Esophagus mucosa (tissue), 1 donor: ENCODE measurements at regions not wholly inside any gene's neighbourhood (a gene's known extent, or its start where the extent isn't known, plus 50 kb on each side); places are given as distances from the start of the nearest gene placed in this dataset.

Experiments
- ATAC-seq: fragments of 200-7000 bp; cut with Tn5 transposase; one replicate; pipeline ENCODE4 v1.9.1; 2020
- donor health status: DM: yes; HTN: yes; CAD: no.

GRCh38 chr14:83485591-83485990 lies 1951.9 kb upstream of the SEL1L start:
- ATAC-seq: no peak

DNA sequence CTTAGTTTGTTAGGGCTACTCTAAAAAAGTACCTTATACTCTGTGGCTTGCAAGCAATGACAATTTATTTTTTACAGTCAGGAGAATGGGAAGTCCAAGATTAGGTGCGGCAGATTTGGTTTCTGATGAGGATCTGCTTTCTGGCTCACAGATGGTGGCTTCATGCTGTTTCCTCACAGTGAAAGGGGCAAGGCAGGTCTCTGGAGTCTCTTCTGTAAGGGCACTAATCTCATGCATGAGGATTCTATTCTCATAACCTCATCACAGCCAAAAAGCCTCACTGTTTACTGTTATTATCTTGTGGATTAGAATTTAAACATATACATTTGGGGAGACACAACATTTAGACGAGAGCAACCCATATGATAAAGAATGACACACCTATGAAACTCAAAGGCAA lies 1957.4 kb upstream of the SEL1L start:
- ATAC-seq: no peak

- no peak for ATAC-seq
These were observed 1987.2 kb upstream of the SEL1L start for GRCh38 chr14:83520837-83521236.

DNA sequence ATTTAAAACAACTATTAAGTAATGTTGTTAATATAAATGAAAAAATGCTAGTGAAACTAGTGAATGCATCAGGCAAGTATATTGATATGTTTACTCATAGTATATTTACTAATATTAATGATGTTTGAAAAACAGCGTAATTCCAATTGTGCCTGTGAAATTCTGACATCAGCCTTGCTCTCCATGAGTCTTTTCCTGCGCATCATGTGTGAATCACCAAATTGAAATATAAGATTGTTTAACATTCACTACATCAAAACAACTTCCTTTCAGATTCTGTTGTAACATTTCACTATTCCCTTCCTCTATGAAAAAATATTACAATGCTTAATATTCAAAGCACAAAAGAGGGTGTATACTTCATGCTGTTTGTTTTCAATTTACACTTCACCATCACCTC lies 1995.9 kb upstream of the SEL1L start:
- no peak for ATAC-seq

DNA sequence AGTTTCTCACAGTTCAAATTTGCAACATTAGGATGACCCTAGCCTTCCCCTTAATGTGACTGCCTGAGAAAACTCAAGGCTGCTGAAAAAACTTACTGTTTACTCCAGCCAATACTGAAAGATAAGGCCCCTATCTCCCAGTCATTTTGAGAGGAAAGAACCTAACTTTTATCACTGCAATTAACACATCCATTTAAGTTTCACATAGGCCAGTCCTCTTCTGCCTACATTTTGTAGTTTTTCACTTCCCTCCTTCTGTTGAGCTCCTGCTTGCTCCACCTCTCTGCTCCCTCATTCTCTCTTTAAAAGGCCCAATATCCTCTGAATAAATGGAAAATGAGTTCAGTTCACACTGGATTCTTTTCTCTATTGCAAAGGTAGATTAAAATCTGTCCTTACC lies 1996.2 kb upstream of the FLRT2 start:
- ATAC-seq: no peak

- ATAC-seq: no peak
These were observed 1994.9 kb upstream of the FLRT2 start for GRCh38 chr14:83534995-83535394.

DNA sequence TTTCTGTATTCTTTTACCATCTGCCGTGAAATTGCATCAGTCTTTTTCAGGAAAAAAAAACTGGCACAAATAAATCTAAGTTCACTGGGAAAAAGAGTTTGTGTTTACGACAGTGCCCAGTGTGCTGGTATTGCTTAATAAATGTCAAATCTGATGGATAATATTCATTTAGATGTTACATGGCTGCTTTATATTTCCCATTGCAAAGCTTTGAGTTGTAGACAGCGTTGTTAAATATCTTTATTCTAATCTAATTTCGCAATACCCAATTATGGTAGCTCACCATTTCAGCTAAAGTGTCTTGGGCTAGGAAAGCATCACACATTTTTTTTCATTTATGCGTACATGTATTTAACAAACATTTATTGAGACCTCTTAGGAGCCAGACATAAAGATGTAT lies 1994.5 kb upstream of the FLRT2 start:
- ATAC-seq: no peak

DNA sequence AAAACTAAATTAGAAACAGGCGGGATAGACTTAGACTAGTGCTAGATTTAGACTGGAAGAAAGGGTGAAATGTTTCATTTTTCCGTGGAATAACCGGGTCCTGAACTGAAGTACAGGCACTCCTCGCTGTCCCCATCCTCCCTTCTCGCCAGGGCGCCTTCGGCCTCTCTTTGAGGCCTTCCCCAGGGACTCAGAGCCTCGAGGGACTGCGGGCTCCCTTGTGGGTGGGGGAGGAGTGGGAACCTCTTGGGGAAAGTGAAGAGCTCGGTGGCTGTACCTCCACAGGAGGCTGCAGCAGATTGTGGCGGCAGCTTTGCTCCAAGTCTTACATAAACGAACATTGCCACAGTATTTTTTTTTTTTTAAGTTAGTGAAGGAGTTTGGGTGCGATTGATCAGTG lies 1988.8 kb upstream of the FLRT2 start:
- ATAC-seq: no peak

DNA sequence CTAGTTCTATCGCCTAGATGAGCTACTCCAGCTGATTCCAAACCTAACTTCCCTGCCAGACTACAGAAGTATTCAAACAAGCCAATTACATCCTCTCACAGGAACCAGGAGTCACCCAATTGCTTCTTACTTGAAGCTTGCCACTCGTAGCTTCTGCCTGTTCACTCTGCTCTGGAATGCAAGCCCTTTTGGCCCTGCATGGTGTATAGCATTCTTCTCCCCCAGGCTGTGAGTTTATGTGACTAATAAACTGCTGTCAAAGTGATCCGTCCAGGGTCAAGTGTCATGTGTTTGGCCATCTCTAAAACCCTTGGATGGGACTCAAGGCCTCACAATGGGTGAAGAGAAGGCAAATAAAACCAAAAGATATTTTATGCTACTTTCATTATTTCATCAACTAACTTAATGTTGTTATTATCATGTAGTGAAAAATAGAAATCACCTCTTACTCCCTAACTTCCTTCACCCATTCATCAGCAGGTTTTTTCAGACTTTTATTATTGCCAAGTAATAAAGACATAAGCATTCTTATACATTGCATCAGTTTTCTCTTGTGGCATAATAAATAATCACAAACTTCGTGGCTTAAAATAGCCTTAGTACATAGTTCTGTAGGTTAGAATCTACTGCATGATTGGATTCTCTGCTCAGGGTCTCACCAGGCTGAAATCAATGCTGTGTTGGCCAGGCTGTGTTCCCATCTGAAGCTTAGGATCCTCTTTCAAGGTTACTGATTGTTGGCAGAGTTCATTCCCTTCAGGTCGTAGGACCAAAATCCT lies 1981.7 kb upstream of the FLRT2 start:
- ATAC-seq: no peak

DNA sequence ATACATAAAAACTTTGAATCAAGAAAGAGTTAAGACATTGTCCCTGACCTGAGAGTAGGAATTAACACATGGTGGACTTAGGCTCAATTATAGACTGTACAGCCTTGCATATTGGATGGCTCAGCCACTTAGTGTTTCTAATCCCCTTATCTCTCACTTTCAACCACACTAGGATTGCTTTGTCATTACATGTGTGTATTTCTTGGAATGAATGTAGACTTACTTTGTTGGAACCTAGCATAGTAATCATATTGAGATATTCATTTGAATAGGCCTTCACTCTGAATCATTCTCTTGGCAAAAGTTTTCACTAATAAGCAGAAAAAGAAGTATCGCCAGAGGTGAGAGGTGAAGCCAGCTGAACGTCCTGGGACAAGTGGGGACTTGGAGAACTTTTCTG lies 1973.9 kb upstream of the FLRT2 start:
- no peak for ATAC-seq

GRCh38 chr14:83556746-83557453 lies 1973.0 kb upstream of the FLRT2 start:
- no peak for ATAC-seq

DNA sequence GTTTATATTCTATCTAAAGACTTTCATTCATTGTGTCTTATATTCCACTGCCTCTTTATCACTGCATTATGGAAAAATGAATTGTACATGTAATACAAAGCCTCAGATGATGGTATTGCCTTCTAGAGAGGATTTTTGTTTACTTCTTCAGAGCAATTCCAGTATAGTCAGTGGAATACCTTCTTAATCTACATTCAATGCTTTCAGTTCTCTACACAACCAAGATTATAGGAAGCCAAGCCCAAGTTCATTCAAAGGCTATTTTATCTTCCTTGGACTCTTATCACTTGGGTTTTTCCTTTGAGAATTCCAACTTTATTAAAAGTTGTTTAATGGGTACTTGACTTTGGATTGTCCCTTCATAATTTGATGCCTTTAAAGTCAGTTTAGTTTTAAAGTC lies 1971.0 kb upstream of the FLRT2 start:
- ATAC-seq: no peak

- ATAC-seq: no peak
These were observed 1970.2 kb upstream of the FLRT2 start for GRCh38 chr14:83559721-83560120.

DNA sequence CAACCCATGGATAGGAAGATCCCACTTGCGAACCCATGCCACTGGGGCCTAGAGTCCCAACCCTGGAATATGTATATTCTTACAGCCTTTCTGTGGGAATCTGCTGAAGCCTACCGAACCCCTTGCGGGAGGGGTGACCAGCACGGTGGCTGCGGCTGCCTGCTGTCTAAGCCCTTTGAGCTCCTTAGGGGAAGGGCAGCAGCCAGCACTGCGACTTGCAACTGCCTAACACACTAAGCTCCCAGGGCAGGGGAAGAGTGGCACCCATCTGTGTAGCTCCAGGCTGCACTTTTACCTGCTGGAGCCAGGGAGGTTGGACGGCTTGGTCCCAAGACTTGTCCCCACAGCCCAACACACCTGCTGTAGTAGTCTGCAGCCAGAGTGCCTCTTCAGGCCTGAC lies 1968.7 kb upstream of the FLRT2 start:
- no peak for ATAC-seq

- ATAC-seq: no peak
These were observed 1963.4 kb upstream of the FLRT2 start for GRCh38 chr14:83566567-83566966.

- no peak for ATAC-seq
These were observed 1961.8 kb upstream of the FLRT2 start for GRCh38 chr14:83568141-83568540.

DNA sequence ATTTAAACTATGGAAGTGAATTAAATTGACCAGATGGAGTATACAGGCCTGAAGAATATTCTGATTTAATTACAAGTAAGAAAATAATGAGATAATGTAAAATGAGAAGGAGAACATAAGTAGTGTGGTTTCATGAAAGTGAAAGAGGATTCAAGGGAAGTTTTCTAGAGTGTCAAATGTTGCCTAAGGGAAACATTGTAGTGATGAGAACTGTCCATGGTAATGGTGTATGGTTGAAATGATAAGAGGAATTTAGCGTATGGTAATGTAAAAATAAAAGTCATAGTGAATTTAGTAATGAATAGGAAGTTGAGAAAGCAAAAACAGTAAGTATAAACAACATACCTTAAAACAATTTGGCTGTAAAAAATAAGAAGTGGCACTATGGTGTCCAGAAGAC lies 1954.6 kb upstream of the FLRT2 start:
- ATAC-seq: no peak

- no peak for ATAC-seq
These were observed 1946.7 kb upstream of the FLRT2 start for GRCh38 chr14:83583201-83583600.

DNA sequence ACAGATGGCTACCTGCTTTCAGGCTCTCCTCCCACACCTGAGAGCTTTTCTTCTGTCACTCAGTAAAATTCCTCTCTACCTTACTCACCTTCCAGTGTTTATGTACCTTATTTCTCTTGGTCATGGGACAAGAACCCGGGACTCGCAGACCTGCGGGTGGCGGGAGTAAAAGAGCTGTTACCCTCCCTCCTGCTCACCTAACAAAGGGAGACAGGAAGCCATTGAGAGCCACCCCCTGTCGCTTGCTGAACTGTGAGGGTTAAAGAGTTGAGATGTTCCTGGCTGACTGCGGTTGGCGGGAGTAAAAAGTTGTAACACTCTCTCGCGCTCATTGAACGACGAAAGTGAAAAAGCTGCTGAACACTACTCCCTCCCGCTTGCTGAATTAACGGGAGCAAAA lies 1935.1 kb upstream of the FLRT2 start:
- ATAC-seq: no peak

DNA sequence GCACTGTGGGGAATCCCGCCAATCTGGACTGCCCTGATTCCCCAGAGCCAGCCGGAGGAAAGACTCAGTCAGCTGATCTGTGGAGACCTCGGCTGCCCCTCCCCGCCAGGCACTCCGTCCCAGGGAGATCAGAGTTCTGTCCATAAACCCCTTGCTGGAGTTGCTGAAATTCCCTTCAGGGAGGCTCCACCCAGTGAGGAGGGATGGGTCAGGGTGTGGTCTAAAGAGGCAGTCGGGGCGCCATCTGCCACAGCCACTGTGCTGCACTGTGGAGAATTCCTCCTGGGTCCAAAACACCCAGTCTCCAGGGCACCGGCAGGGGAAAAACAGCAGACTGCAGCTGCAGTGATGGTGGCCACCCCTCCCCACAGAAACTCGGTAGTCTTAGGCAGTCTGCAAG lies 1922.3 kb upstream of the FLRT2 start:
- no peak for ATAC-seq

DNA sequence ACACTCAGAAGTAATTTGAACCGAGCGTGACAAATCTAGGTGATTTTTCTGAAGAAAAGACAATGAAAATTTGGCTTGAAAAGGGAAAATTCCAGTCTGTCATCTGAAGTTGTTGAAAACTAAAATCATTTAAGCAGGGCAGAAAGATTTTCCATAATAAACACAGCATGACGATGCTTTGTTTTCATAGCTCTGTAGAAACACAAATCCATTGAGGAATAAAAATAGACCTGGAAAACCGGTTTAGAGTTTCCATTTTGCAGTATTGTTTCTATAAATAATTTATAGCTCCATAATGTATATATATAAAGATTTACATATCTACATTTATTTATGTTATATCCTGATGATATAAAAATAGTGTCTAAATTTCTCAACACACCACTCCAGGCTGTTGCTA lies 1918.5 kb upstream of the FLRT2 start:
- ATAC-seq: no peak

DNA sequence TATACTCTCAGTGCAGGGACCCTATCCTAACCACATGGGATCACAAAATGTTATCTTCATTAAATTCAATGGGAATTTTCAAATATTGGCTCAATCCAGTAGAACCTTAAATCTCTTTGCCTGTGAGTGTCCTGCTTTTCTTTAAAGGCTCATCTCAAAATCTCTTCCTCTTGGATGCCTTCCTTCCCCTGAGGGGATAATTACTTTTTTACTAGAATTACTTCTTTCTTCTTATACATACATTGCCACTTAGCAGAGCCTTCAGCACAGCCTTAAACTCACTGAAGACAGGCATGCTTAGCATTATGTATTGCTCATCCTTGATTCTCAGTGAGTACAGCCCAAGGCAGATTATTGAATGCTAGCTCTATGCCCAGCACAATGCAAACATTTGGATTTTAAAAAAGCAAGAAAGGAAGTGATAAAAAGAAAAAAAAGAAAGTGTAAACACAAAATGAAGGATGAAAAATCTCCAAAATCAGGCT lies 1918.0 kb upstream of the FLRT2 start:
- ATAC-seq: no peak

DNA sequence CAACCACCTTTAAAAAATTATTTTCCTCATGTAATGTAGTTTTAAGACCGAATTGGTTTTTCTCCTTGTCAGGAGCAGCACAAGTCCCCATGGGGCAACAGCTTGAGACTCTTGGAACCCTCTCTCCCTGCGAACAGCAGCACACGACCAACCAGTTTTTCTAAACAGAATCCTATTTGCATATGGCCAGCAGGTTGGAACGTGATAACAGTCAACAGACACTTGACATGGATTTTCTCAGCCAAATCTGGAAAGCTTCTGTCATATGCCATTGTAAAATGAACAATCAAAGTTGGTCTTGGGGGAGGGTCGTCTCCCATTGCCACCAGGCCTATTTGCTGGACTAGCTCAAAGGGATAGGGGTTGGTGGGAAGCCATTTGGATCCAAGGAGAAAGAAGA lies 1915.0 kb upstream of the FLRT2 start:
- no peak for ATAC-seq

GRCh38 chr14:83624541-83624940 lies 1905.4 kb upstream of the FLRT2 start:
- ATAC-seq: no peak
